ENCODE measurements at regions not wholly inside any gene's neighbourhood (a gene's known extent, or its start where the extent isn't known, plus 50 kb on each side); places are given as distances from the start of the nearest gene placed in this dataset.

DNA sequence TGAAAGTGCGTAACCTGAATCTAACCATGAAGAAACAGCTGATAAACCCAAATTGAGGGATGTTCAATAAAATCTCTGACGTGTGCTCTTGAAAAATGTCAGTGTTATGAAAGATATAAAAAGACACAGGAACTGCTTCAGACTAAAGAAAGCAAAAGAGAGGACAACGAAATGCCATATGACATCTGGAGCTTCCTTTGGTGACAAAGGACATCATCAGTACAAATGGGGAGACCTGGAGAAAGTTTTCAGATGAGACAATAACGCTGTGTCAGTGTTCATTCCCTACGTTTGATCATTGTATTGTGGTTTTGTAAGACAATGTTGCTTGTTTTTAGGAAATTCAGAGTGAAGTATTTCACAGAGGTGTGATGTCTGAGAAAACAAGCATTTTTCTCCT lies 125.9 kb upstream of the MAP1LC3B2 start:
- Histone ChIP-seq H3K4me3 (ENCODE audit: low read length) (no peak overlapping the region), H3K4me1 (ENCODE audit: control insufficient read depth, insufficient read depth, low read length) (peaks cover 41% of the 10 kb centered on the region), H3K27me3 (ENCODE audit: control insufficient read depth, insufficient read depth, low read length) (no peaks in the 10 kb centered on the region), H3K36me3 (ENCODE audit: control insufficient read depth, insufficient read depth, low read length) (no peaks in the 10 kb centered on the region), H3K27ac (ENCODE audit: low read length) (no peak overlapping the region), H3K9me3 (ENCODE audit: control insufficient read depth, low read depth, low read length) (peaks cover 4% of the 10 kb centered on the region)
- 86% methylated on average over 1 of the region's 5 CpGs for WGBS (ENCODE audit: insufficient coverage, low lambda C conversion rate)
- DNase-seq = no peak

DNA sequence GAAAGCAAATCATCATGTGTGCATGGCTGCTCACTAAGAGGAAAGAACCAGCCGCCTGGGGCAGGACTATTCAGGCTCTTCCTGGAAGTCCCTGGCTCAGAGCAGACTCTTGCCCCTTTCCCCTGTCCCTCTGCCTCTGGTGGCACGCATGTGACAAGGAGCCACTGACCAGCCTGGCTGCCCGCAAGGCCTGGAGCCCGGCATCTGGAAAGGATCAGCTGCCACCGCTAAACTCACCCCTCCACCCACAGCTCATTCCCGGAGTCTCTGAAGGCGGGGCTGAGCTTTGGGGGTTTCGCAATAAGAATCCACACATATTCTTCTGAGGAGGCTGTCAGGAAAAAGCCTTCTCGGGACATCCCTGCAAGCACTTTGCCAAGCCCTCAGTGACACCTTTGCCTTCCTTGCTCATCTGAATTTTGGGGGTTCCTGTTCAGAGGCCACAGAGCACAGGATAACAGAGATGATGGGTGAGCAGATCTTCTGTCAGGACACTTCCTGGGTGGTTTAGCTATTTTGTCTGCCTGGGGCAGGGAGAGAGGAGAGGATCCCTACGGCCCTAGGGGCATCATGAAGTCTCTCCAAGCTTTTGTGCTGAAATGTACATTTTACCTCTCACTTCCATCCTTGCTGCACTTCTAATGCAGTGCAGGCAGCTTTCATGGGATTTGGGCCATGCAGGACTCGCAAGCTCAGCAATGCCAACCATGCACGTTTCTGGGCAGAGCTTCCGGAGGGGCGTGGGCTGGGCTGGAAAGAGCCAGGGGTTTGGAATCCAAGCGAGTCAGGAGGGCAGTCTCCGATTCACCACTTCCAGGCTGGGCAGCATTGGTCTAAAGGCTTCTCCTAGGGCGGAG lies 124.8 kb upstream of the MAP1LC3B2 start:
- H3K4me3 ChIP-seq (ENCODE audit: low read length) = no peak overlapping the region
- 80% methylated on average over 1 of the region's 17 CpGs for WGBS (ENCODE audit: insufficient coverage, low lambda C conversion rate)

DNA sequence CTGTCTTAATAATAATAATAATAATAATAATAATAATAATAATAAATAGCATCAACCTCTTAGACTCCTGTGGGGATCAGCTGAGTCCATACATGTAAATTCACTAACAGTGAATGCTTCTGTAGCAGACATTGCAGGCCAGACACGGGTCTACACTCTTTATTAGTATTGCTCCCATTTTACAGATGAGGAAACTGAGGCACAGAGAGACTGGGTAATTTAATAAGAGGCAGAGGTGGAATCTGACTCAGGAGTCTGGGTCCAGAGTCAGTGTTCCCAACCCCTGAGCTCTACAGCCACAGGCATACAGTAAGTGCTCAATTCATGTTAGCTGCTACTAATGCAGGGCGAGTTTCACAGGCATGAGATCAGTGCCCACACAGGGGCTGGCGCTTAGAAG lies 123.2 kb upstream of the MAP1LC3B2 start:
- Histone ChIP-seq H3K4me3 (ENCODE audit: low read length) (no peak overlapping the region), H3K27me3 (ENCODE audit: control insufficient read depth, insufficient read depth, low read length) (no peaks in the 10 kb centered on the region), H3K4me1 (ENCODE audit: control insufficient read depth, insufficient read depth, low read length) (peaks cover 41% of the 10 kb centered on the region), H3K9me3 (ENCODE audit: control insufficient read depth, low read depth, low read length) (peaks cover 4% of the 10 kb centered on the region), H3K36me3 (ENCODE audit: control insufficient read depth, insufficient read depth, low read length) (no peaks in the 10 kb centered on the region), H3K27ac (ENCODE audit: low read length) (peak overlapping the region; percentile 72)
- no CpG with 5 or more reads among the region's 3 CpGs for WGBS (ENCODE audit: insufficient coverage, low lambda C conversion rate)
- no peak for DNase-seq

More for the DNA sequence above, 124.8 kb upstream of the MAP1LC3B2 start:
- Histone ChIP-seq H3K36me3 (ENCODE audit: control insufficient read depth, insufficient read depth, low read length) (no peaks in the 10 kb centered on the region), H3K9me3 (ENCODE audit: control insufficient read depth, low read depth, low read length) (peaks cover 4% of the 10 kb centered on the region), H3K4me1 (ENCODE audit: control insufficient read depth, insufficient read depth, low read length) (peaks cover 41% of the 10 kb centered on the region), H3K27me3 (ENCODE audit: control insufficient read depth, insufficient read depth, low read length) (no peaks in the 10 kb centered on the region), H3K27ac (ENCODE audit: low read length) (peak overlapping the region; percentile 67)
- peak; percentile 92 to 96 for DNase-seq

DNA sequence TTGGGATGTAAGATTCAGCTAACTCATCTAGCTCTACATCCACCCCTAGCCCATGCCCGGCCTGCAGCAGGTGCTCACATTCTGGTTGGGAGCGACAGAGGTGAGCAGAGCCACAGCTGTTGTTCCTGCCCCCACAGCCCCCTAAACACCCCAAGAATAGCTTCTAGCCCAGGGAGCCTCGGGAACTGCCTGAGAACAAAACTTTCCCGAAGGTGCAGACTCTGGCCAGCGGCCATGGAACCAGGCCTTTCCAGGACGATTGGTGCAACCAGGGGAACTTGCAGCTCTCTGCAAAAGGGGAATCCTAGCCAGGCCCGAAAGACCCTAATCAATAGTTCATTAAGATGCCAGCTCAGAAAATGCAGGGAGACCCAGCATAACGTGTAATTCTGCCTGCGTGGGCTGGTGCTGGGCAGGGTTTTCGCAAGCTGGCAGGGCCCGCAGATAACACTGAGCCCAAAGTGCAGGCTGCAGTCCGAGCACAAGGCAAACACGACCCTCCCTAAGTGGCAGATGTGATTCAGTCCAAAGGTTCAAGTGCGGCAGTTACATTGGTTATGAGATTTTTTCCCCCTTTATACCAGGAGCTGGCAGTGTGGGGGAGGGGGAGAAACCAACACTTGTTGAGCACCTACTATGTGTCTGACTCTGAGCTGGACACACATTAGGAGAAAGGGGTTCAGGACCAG lies 122.5 kb upstream of the MAP1LC3B2 start:
- DNase-seq = peak; percentile 88 to 92
- peak overlapping the region; percentile 72 for H3K27ac ChIP-seq (ENCODE audit: low read length)
- peaks cover 4% of the 10 kb centered on the region for H3K9me3 ChIP-seq (ENCODE audit: control insufficient read depth, low read depth, low read length)

DNA sequence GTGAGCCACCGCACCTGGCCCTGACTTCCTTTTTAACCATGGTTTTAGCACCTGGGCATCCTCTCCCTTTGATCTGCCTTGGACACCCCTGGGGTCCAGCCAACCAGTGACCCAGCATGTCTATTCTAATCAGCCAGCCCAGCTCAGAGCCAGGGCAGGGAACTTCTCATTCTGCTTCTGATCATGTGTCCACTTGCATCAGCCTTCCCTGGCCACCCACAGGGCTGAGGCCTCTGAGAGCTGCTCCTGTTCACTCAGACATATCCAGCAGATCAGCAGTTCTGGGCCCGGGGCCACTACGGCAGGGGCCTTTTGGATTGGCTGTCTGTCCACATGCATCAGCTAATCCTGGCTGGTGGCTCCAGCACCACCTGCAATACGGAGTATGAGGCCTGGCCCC lies 117.9 kb upstream of the MAP1LC3B2 start:
- no peak for DNase-seq
- no CpG with 5 or more reads among the region's 4 CpGs for WGBS (ENCODE audit: insufficient coverage, low lambda C conversion rate)

More for the DNA sequence above, 122.5 kb upstream of the MAP1LC3B2 start:
- Histone ChIP-seq H3K4me1 (ENCODE audit: control insufficient read depth, insufficient read depth, low read length) (peaks cover 41% of the 10 kb centered on the region), H3K27me3 (ENCODE audit: control insufficient read depth, insufficient read depth, low read length) (no peaks in the 10 kb centered on the region), H3K36me3 (ENCODE audit: control insufficient read depth, insufficient read depth, low read length) (no peaks in the 10 kb centered on the region), H3K4me3 (ENCODE audit: low read length) (no peak overlapping the region)
- WGBS (ENCODE audit: insufficient coverage, low lambda C conversion rate) = no CpG with 5 or more reads among the region's 14 CpGs

DNA sequence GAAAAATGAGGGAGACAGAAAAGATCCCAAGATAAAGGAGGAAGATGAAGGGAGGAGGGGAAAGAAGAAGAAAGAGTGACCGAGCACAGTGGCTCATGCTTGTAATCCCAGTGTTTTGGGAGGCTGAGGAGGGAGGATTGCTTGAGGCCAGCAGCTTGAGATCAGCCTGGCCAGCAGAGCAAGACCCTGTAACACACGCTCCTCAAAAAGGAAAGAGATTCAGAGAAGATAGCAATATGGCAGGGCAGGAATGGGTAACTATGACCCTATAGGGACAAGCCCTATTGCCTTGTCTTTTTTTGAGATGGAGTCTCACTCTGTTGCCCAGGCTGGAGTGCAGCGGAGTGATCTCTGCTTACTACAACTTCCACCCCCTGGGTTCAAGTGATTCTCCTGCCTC lies 116.9 kb upstream of the MAP1LC3B2 start:
- WGBS (ENCODE audit: insufficient coverage, low lambda C conversion rate) = no CpG with 5 or more reads among the region's 3 CpGs
- H3K27me3 ChIP-seq (ENCODE audit: control insufficient read depth, insufficient read depth, low read length) = no peaks in the 10 kb centered on the region

More for the DNA sequence above, 117.9 kb upstream of the MAP1LC3B2 start:
- Histone ChIP-seq H3K4me3 (ENCODE audit: low read length) (no peak overlapping the region), H3K27me3 (ENCODE audit: control insufficient read depth, insufficient read depth, low read length) (no peaks in the 10 kb centered on the region), H3K36me3 (ENCODE audit: control insufficient read depth, insufficient read depth, low read length) (no peaks in the 10 kb centered on the region), H3K9me3 (ENCODE audit: control insufficient read depth, low read depth, low read length) (no peaks in the 10 kb centered on the region), H3K4me1 (ENCODE audit: control insufficient read depth, insufficient read depth, low read length) (peaks cover 13% of the 10 kb centered on the region), H3K27ac (ENCODE audit: low read length) (no peak overlapping the region)

DNA sequence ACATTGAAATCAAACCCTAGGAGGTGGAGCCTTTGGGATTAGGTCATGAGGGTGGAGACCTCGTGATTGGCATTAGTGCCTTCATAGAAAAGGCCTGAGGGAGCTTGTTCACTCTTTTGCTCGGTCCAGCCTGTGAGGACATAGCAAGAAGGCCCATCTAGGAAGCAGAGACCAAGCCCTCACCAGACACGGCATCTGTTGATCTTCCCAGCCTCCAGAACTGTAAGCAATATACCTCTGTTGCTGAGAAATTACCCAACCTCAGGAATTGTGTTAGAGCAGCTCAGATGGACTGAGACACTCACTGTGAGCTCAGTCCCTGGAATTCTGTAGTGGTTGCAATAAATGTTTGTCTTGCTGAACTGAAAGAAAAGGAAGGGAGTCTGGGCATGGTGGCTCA lies 116.2 kb upstream of the MAP1LC3B2 start:
- Histone ChIP-seq H3K27ac (ENCODE audit: low read length) (no peak overlapping the region), H3K9me3 (ENCODE audit: control insufficient read depth, low read depth, low read length) (no peaks in the 10 kb centered on the region), H3K27me3 (ENCODE audit: control insufficient read depth, insufficient read depth, low read length) (no peaks in the 10 kb centered on the region), H3K4me3 (ENCODE audit: low read length) (no peak overlapping the region), H3K36me3 (ENCODE audit: control insufficient read depth, insufficient read depth, low read length) (no peaks in the 10 kb centered on the region), H3K4me1 (ENCODE audit: control insufficient read depth, insufficient read depth, low read length) (no peaks in the 10 kb centered on the region)
- no peak for DNase-seq
- WGBS (ENCODE audit: insufficient coverage, low lambda C conversion rate) = no CpG with 5 or more reads among the region's 3 CpGs

More for the DNA sequence above, 116.9 kb upstream of the MAP1LC3B2 start:
- Histone ChIP-seq H3K4me3 (ENCODE audit: low read length) (no peak overlapping the region), H3K9me3 (ENCODE audit: control insufficient read depth, low read depth, low read length) (no peaks in the 10 kb centered on the region), H3K36me3 (ENCODE audit: control insufficient read depth, insufficient read depth, low read length) (no peaks in the 10 kb centered on the region), H3K4me1 (ENCODE audit: control insufficient read depth, insufficient read depth, low read length) (peaks cover 4% of the 10 kb centered on the region), H3K27ac (ENCODE audit: low read length) (no peak overlapping the region)
- DNase-seq = no peak

DNA sequence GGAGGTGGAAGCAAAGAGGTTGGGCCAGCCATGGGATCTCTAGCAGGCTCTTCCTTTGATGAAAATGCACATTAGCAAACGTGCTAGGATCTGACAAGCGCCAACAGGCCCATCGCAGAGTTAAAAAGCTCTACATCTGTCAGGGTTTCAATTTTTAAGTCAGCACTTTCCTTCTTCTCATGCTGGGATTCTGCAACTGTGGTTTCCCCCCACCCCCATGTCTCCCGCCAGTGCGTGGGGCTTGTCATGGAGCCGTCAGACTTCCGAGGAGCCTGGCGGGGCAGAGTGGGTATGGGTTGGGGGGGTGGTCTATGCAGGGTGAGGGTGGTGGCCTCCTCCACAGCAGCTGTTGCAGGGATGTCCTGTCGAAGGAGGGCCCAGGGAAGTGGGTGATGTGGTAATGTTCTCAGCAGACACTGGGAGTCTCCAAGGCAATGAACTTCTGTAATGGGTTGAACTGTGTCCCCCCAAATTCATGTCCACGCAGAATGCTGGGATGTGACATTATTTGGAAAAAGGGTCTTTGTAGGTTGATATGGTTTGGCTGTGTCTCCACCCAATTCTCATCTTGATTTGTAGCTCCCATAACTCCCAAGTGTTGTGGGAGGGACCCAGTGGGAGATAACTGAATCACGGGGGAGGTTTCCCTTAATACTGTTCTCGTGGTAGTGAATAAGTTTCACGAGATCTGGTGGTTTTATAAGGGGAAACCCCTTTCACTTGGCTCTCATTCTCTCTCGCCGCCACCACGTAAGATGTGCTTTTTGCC lies 115.2 kb upstream of the MAP1LC3B2 start:
- WGBS (ENCODE audit: insufficient coverage, low lambda C conversion rate) = no CpG with 5 or more reads among the region's 16 CpGs
- Histone ChIP-seq H3K27ac (ENCODE audit: low read length) (no peak overlapping the region), H3K36me3 (ENCODE audit: control insufficient read depth, insufficient read depth, low read length) (no peaks in the 10 kb centered on the region), H3K27me3 (ENCODE audit: control insufficient read depth, insufficient read depth, low read length) (no peaks in the 10 kb centered on the region), H3K4me3 (ENCODE audit: low read length) (no peak overlapping the region), H3K9me3 (ENCODE audit: control insufficient read depth, low read depth, low read length) (no peaks in the 10 kb centered on the region), H3K4me1 (ENCODE audit: control insufficient read depth, insufficient read depth, low read length) (no peaks in the 10 kb centered on the region)
- no peak for DNase-seq

DNA sequence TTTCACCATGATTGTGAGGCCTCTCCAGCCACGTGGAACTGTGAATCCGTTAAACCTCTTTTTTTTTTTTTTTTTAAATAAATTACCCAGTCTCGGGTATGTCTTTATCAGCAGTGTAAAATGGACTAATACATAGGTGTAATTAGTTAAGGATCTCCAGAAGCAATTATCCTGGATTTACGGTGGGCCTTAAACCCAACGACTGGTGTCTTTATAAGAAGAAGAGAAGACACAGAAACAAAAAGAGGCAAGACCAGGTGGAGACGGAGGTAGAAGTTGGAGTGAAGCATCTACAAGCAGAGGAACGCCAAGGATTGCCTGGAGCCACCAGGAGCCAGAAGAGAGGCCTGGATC lies 114.6 kb upstream of the MAP1LC3B2 start:
- no CpG with 5 or more reads among the region's 7 CpGs for WGBS (ENCODE audit: insufficient coverage, low lambda C conversion rate)
- no peak overlapping the region for H3K4me3 ChIP-seq (ENCODE audit: low read length)
- H3K36me3 ChIP-seq (ENCODE audit: control insufficient read depth, insufficient read depth, low read length) = no peaks in the 10 kb centered on the region
- H3K27ac ChIP-seq (ENCODE audit: low read length) = no peak overlapping the region
- H3K27me3 ChIP-seq (ENCODE audit: control insufficient read depth, insufficient read depth, low read length) = no peaks in the 10 kb centered on the region
- no peak for DNase-seq
- no peaks in the 10 kb centered on the region for H3K9me3 ChIP-seq (ENCODE audit: control insufficient read depth, low read depth, low read length)
- no peaks in the 10 kb centered on the region for H3K4me1 ChIP-seq (ENCODE audit: control insufficient read depth, insufficient read depth, low read length)

DNA sequence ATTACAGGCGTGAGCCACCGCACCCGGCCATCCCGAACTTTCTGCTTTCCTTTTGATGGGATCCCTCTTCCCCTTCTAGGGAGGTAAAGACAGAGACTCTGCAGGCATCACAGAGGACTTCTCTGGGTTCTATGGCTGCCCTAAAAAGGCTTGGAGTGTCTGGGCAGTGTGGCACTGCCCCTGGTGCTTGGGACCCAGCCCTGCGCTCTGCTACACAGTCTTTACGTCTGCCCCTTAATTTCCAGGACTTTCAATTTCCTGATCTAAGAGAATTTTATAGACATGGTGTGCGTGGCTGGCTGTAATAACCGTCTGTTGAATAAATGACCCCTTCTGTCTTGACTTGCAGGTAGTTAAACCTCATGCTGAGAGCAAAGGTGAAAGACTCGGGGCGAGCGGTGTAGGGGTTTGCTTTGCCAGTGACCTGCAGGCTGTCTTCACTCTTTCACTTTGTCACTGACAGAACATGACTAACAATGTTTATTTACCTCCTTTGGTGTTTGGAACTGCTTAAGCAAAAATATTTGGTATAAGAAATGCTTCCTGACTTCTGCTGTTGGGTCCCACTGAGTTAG lies 110.9 kb upstream of the MAP1LC3B2 start:
- Histone ChIP-seq H3K4me1 (ENCODE audit: control insufficient read depth, insufficient read depth, low read length) (no peaks in the 10 kb centered on the region), H3K36me3 (ENCODE audit: control insufficient read depth, insufficient read depth, low read length) (no peaks in the 10 kb centered on the region), H3K27me3 (ENCODE audit: control insufficient read depth, insufficient read depth, low read length) (no peaks in the 10 kb centered on the region), H3K27ac (ENCODE audit: low read length) (peak overlapping the region; percentile 21), H3K9me3 (ENCODE audit: control insufficient read depth, low read depth, low read length) (no peaks in the 10 kb centered on the region), H3K4me3 (ENCODE audit: low read length) (no peak overlapping the region)
- DNase-seq = peak; percentile 60 to 81
- no CpG with 5 or more reads among the region's 11 CpGs for WGBS (ENCODE audit: insufficient coverage, low lambda C conversion rate)

Data from large intestine (tissue), 3 donors.